ENCODE measurements at regions not wholly inside any gene's neighbourhood (a gene's known extent, or its start where the extent isn't known, plus 50 kb on each side); places are given as distances from the start of the nearest gene placed in this dataset.

DNA sequence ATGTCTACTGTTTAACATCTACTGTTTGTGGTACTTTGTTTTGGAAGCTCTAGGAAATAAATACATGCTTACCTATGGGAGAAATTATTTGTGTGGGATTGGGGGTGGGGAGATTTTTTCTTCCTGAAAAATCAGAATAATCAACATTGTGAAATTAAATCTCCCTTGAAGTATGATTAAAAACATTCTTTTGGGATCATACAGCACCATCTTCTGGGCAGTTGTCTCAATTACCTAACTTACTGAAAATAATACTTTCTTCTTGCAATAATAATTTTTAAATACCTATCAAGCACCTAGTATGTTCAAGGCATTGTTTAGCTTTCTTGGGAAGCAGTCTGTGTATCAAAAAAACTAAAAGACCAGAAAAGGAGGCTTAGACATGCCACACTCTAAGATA lies 576.5 kb upstream of the ARGLU1 start:
- Mint-ChIP-seq H3K4me1 (peaks cover 11% of the 10 kb centered on the region), H3K36me3 (no peaks in the 10 kb centered on the region), H3K4me3 (no peak overlapping the region), H3K27me3 (ENCODE audit: low read depth) (no peaks in the 10 kb centered on the region), H3K27ac (no peak overlapping the region), H3K9me3 (peaks cover 7% of the 10 kb centered on the region)
- TF ChIP-seq, protein P1, sequence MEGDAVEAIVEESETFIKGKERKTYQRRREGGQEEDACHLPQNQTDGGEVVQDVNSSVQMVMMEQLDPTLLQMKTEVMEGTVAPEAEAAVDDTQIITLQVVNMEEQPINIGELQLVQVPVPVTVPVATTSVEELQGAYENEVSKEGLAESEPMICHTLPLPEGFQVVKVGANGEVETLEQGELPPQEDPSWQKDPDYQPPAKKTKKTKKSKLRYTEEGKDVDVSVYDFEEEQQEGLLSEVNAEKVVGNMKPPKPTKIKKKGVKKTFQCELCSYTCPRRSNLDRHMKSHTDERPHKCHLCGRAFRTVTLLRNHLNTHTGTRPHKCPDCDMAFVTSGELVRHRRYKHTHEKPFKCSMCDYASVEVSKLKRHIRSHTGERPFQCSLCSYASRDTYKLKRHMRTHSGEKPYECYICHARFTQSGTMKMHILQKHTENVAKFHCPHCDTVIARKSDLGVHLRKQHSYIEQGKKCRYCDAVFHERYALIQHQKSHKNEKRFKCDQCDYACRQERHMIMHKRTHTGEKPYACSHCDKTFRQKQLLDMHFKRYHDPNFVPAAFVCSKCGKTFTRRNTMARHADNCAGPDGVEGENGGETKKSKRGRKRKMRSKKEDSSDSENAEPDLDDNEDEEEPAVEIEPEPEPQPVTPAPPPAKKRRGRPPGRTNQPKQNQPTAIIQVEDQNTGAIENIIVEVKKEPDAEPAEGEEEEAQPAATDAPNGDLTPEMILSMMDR (IDR thresholded peaks at IDR 0.05; ENCODE audit: unreplicated experiment), result peak; percentile 36
- DNase-seq (ENCODE audit: low spot score in 2 of 2, unreplicated experiment in 2 of 2), result no peak

DNA sequence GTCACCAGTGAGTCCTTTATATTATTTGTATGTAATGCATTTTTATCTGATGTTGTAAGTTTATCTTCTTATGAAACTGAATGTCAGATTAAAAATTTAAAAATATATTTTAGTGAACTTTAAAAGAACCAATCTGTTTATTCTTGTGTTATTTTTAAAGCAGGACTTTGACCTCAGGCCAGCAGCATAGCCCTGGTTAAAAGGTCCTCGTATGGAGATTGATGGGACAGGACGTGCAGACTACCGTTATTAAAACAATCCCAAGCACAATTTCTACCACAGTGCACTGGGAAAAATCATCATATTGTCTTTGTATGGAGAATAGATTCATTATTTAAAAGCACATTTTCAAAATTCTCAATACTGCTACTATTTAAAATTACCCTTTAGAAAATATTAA lies 573.8 kb upstream of the ARGLU1 start:
- Mint-ChIP-seq H3K9me3 (peaks cover 1% of the 10 kb centered on the region), H3K27me3 (ENCODE audit: low read depth) (no peaks in the 10 kb centered on the region), H3K27ac (no peak overlapping the region), H3K4me1 (peaks cover 13% of the 10 kb centered on the region), H3K36me3 (no peaks in the 10 kb centered on the region), H3K4me3 (no peak overlapping the region)
- DNase-seq (ENCODE audit: low spot score in 2 of 2, unreplicated experiment in 2 of 2), result no peak
- TF ChIP-seq, protein P1 (IDR thresholded peaks at IDR 0.05; ENCODE audit: unreplicated experiment), result no peak

DNA sequence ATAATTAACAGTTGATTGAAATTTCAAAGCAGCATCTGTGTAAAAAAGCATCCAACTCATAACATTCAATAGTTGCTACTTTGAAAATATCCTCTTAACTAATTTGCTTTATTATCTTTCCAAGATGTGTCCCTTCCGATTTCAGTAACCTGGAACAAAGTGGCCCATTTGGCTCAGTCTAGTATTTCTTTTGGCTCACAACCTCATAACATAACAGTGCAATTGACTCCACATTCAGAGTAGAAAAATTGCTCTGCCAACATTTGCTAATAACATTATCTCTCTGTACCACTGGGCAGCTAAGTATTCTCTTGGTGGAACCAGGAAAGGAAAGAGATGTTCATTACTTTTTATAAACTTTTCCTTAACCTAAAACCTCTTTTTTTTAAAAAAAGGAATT lies 571.1 kb upstream of the ARGLU1 start:
- Mint-ChIP-seq H3K4me3 (no peak overlapping the region), H3K27me3 (ENCODE audit: low read depth) (no peaks in the 10 kb centered on the region), H3K4me1 (peaks cover 9% of the 10 kb centered on the region), H3K9me3 (peaks cover 21% of the 10 kb centered on the region), H3K27ac (no peak overlapping the region), H3K36me3 (no peaks in the 10 kb centered on the region)
- no peak for DNase-seq (ENCODE audit: low spot score in 2 of 2, unreplicated experiment in 2 of 2)
- TF ChIP-seq, protein P1 (IDR thresholded peaks at IDR 0.05; ENCODE audit: unreplicated experiment), result no peak

DNA sequence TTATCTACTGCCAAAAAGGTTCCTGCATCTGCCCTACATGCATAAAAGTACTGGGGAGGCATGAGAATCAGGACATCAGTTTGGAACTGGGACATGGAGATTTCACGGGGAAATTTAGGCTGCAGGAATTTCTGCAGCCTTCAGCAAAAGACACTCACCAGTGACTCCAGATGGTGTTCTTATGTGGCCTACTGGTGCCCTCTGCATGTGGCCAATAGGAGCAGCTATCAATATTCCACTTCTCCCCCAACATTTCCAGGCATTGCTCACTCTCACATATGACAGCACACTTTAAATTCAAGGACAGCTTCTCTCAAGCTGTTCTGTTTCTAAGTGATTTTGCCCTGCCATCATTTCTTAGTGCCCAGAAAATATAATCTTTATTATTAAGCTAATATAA lies 570.5 kb upstream of the ARGLU1 start:
- Mint-ChIP-seq H3K27me3 (ENCODE audit: low read depth) (no peaks in the 10 kb centered on the region), H3K9me3 (peaks cover 26% of the 10 kb centered on the region), H3K27ac (no peak overlapping the region), H3K36me3 (no peaks in the 10 kb centered on the region), H3K4me1 (peaks cover 7% of the 10 kb centered on the region), H3K4me3 (no peak overlapping the region)
- DNase-seq (ENCODE audit: low spot score in 2 of 2, unreplicated experiment in 2 of 2), result no peak
- TF ChIP-seq, protein P1 (IDR thresholded peaks at IDR 0.05; ENCODE audit: unreplicated experiment), result no peak

DNA sequence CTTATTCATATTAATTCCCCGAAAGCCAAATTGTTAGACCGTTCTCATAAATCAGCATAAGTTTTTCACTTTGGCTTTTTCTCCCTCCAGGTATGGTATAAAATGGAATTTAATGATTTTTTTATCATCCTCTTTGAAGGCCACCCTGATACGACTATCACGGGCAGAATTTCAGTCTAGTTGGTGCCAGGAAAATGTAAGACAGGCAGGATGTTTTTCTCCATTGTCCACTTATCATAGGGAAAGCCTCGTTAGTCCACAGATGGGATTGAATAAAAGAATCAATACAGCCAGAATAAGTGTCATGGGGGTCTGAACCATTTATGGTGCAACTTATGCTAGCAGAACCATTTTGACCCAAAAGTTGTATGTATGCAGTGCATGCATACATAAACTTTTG lies 566.0 kb upstream of the ARGLU1 start:
- Mint-ChIP-seq H3K36me3 (no peaks in the 10 kb centered on the region), H3K27ac (no peak overlapping the region), H3K4me1 (peaks cover 2% of the 10 kb centered on the region), H3K9me3 (peaks cover 46% of the 10 kb centered on the region), H3K4me3 (no peak overlapping the region), H3K27me3 (ENCODE audit: low read depth) (no peaks in the 10 kb centered on the region)
- DNase-seq (ENCODE audit: low spot score in 2 of 2, unreplicated experiment in 2 of 2), result no peak
- TF ChIP-seq, protein P1 (IDR thresholded peaks at IDR 0.05; ENCODE audit: unreplicated experiment), result no peak

DNA sequence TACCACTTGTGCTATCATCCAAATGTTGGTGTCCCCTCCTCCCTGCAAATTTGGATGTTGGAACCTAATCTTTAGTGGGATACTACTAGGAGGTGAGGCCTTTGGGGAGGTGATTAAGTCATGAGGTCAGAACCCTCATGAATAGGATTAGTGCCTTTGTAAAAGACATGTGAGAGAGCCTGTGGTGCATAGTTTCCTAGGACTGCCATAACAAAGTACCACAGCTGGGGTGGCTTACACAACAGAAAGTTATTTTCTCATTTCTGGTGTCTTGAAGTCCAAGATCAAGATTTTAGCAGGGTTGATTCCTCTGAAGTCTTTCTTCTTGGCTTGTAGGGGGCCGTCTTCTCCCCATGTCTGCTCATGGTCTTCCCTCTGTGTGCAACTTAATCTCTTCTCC lies 562.6 kb upstream of the ARGLU1 start:
- no peak overlapping the region for H3K27ac Mint-ChIP-seq
- peaks cover 3% of the 10 kb centered on the region for H3K27me3 Mint-ChIP-seq (ENCODE audit: low read depth)
- TF ChIP-seq, protein P1 (IDR thresholded peaks at IDR 0.05; ENCODE audit: unreplicated experiment), result no peak
- H3K9me3 Mint-ChIP-seq, result peaks cover 53% of the 10 kb centered on the region
- no peak overlapping the region for H3K4me3 Mint-ChIP-seq
- H3K36me3 Mint-ChIP-seq, result peaks cover 8% of the 10 kb centered on the region
- no peak for DNase-seq (ENCODE audit: low spot score in 2 of 2, unreplicated experiment in 2 of 2)
- peaks cover 8% of the 10 kb centered on the region for H3K4me1 Mint-ChIP-seq
